Muscle of leg (tissue), 3 donors: ENCODE measurements at regions not wholly inside any gene's neighbourhood (a gene's known extent, or its start where the extent isn't known, plus 50 kb on each side); places are given as distances from the start of the nearest gene placed in this dataset.
A peak's percentile ranks its signal among the peaks of the same experiment; 100 is the strongest.

ENCODE experiments used
- DNase-seq: peaks from one replicate; pipeline ENCODE4 v3.0.0; 2013
- H3K27ac ChIP-seq: one replicate; pipeline ENCODE4 v1.5.1; 2013; ENCODE audit warnings: mild to moderate bottlenecking, low read length, control low read depth
- H3K27me3 ChIP-seq: one replicate; pipeline ENCODE4 v1.6.1; 2013; ENCODE audit warnings: low read length; ENCODE audit not compliant: control insufficient read depth, insufficient read depth
- H3K36me3 ChIP-seq: one replicate; pipeline ENCODE4 v1.6.1; 2013; ENCODE audit warnings: low read length; ENCODE audit not compliant: control insufficient read depth, insufficient read depth
- H3K4me1 ChIP-seq: one replicate; pipeline ENCODE4 v1.6.1; 2013; ENCODE audit warnings: low read length; ENCODE audit not compliant: control insufficient read depth, insufficient read depth
- H3K4me3 ChIP-seq: one replicate; pipeline ENCODE4 v1.5.1; 2013; ENCODE audit warnings: low read length, control low read depth
- H3K9me3 ChIP-seq: replicated peaks from 2 replicates; pipeline ENCODE4 v1.6.1; 2013; ENCODE audit warnings: low read depth, low read length; ENCODE audit not compliant: control insufficient read depth
- WGBS: methylation state at CpG from one replicate; pipeline ENCODE4 v1.1.5; 2013; ENCODE audit warnings: missing lambda C conversion rate; ENCODE audit not compliant: insufficient coverage; 5-methylcytosine and 5-hydroxymethylcytosine counted together

- Histone ChIP-seq H3K4me3 (no peak overlapping the region), H3K4me1 (peaks cover 7% of the 10 kb centered on the region), H3K27ac (no peak overlapping the region), H3K9me3 (peaks cover 10% of the 10 kb centered on the region), H3K36me3 (no peaks in the 10 kb centered on the region), H3K27me3 (no peaks in the 10 kb centered on the region)
- peak; percentile 91 for DNase-seq
- no CpG with 5 or more reads among the region's 1 CpG for WGBS
Measured at GRCh38 chr2:237170020-237170419, 84.3 kb downstream of the COPS8 start.

GRCh38 chr2:237171396-237171795, 85.7 kb downstream of the COPS8 start:
- H3K4me3 ChIP-seq: no peak overlapping the region
- H3K27me3 ChIP-seq: no peaks in the 10 kb centered on the region
- 13% methylated on average over 2 of the region's 8 CpGs for WGBS
- DNase-seq: peak; percentile 91
- H3K27ac ChIP-seq: peak overlapping the region; percentile 69
- H3K36me3 ChIP-seq: no peaks in the 10 kb centered on the region
- peaks cover 7% of the 10 kb centered on the region for H3K4me1 ChIP-seq
- peaks cover 10% of the 10 kb centered on the region for H3K9me3 ChIP-seq

GRCh38 chr2:237171881-237172280, 86.2 kb downstream of the COPS8 start:
- no peaks in the 10 kb centered on the region for H3K27me3 ChIP-seq
- H3K27ac ChIP-seq: peak overlapping the region; percentile 69
- no peak overlapping the region for H3K4me3 ChIP-seq
- no peak for DNase-seq
- no CpG with 5 or more reads among the region's 4 CpGs for WGBS
- peaks cover 7% of the 10 kb centered on the region for H3K4me1 ChIP-seq
- peaks cover 10% of the 10 kb centered on the region for H3K9me3 ChIP-seq
- no peaks in the 10 kb centered on the region for H3K36me3 ChIP-seq

- WGBS: no CpG with 5 or more reads among the region's 1 CpG
- no peak overlapping the region for H3K27ac ChIP-seq
- no peak overlapping the region for H3K4me3 ChIP-seq
- no peak for DNase-seq
- H3K9me3 ChIP-seq: peaks cover 3% of the 10 kb centered on the region
- H3K4me1 ChIP-seq: peaks cover 3% of the 10 kb centered on the region
- H3K36me3 ChIP-seq: no peaks in the 10 kb centered on the region
- H3K27me3 ChIP-seq: no peaks in the 10 kb centered on the region
Measured at GRCh38 chr2:237177052-237177451, 91.4 kb downstream of the COPS8 start.

- no peaks in the 10 kb centered on the region for H3K27me3 ChIP-seq
- H3K9me3 ChIP-seq: peaks cover 3% of the 10 kb centered on the region
- WGBS: no CpG with 5 or more reads among the region's 2 CpGs
- no peak overlapping the region for H3K27ac ChIP-seq
- no peak overlapping the region for H3K4me3 ChIP-seq
- no peaks in the 10 kb centered on the region for H3K36me3 ChIP-seq
- DNase-seq: no peak
- peaks cover 3% of the 10 kb centered on the region for H3K4me1 ChIP-seq
Measured at GRCh38 chr2:237177986-237178385, 92.3 kb downstream of the COPS8 start.

- DNase-seq: no peak
- Histone ChIP-seq H3K36me3 (no peaks in the 10 kb centered on the region), H3K27me3 (no peaks in the 10 kb centered on the region), H3K9me3 (peaks cover 3% of the 10 kb centered on the region), H3K4me3 (no peak overlapping the region), H3K4me1 (peaks cover 3% of the 10 kb centered on the region), H3K27ac (no peak overlapping the region)
- WGBS: 100% methylated on average over 1 of the region's 6 CpGs
Measured at GRCh38 chr2:237178396-237178795, 92.7 kb downstream of the COPS8 start.

- H3K36me3 ChIP-seq: no peaks in the 10 kb centered on the region
- no peak overlapping the region for H3K27ac ChIP-seq
- peaks cover 3% of the 10 kb centered on the region for H3K4me1 ChIP-seq
- no peaks in the 10 kb centered on the region for H3K27me3 ChIP-seq
- DNase-seq: no peak
- H3K9me3 ChIP-seq: no peaks in the 10 kb centered on the region
- 91% methylated on average over 1 of the region's 5 CpGs for WGBS
- no peak overlapping the region for H3K4me3 ChIP-seq
Measured at GRCh38 chr2:237179161-237179560, 93.5 kb downstream of the COPS8 start.

GRCh38 chr2:237180187-237180586, 94.5 kb downstream of the COPS8 start:
- H3K27me3 ChIP-seq: no peaks in the 10 kb centered on the region
- H3K9me3 ChIP-seq: no peaks in the 10 kb centered on the region
- H3K27ac ChIP-seq: peak overlapping the region; percentile 15
- H3K4me3 ChIP-seq: no peak overlapping the region
- H3K4me1 ChIP-seq: peaks cover 3% of the 10 kb centered on the region
- no peaks in the 10 kb centered on the region for H3K36me3 ChIP-seq
- DNase-seq: peak; percentile 74
- no CpG with 5 or more reads among the region's 5 CpGs for WGBS

- no peak overlapping the region for H3K27ac ChIP-seq
- no peaks in the 10 kb centered on the region for H3K27me3 ChIP-seq
- peaks cover 3% of the 10 kb centered on the region for H3K4me1 ChIP-seq
Measured at GRCh38 chr2:237180987-237181386, 95.3 kb downstream of the COPS8 start.

GRCh38 chr2:237181844-237182243, 96.2 kb downstream of the COPS8 start:
- no peak for DNase-seq
- WGBS: 86% methylated on average over 1 of the region's 4 CpGs
- Histone ChIP-seq H3K9me3 (no peaks in the 10 kb centered on the region), H3K27ac (no peak overlapping the region), H3K27me3 (no peaks in the 10 kb centered on the region), H3K4me3 (no peak overlapping the region), H3K36me3 (no peaks in the 10 kb centered on the region), H3K4me1 (peaks cover 3% of the 10 kb centered on the region)

More at GRCh38 chr2:237180987-237181386, 95.3 kb downstream of the COPS8 start:
- H3K9me3 ChIP-seq: no peaks in the 10 kb centered on the region
- no peak for DNase-seq
- no peaks in the 10 kb centered on the region for H3K36me3 ChIP-seq
- 89% methylated on average over 2 of the region's 2 CpGs for WGBS
- H3K4me3 ChIP-seq: no peak overlapping the region

GRCh38 chr2:237182422-237183123, 96.9 kb downstream of the COPS8 start:
- H3K4me3 ChIP-seq: no peak overlapping the region
- DNase-seq: no peak
- no peaks in the 10 kb centered on the region for H3K9me3 ChIP-seq
- H3K27ac ChIP-seq: no peak overlapping the region
- 80% methylated on average over 13 of the region's 15 CpGs for WGBS
- H3K27me3 ChIP-seq: no peaks in the 10 kb centered on the region
- H3K4me1 ChIP-seq: peaks cover 3% of the 10 kb centered on the region
- H3K36me3 ChIP-seq: no peaks in the 10 kb centered on the region
